ENCODE measurements at regions not wholly inside any gene's neighbourhood (a gene's known extent, or its start where the extent isn't known, plus 50 kb on each side); places are given as distances from the start of the nearest gene placed in this dataset.

- intact Hi-C loops (cut with micrococcal nuclease) (no loop called here), dilution Hi-C loops (cut with MboI; ENCODE audit: extremely low pct_ligation_motif_present, low sequenced_read_pairs) (no loop called here)
- Histone ChIP-seq H3K36me3 (ENCODE audit: control insufficient read depth in 2 of 2, extremely low read depth in 1 of 2, insufficient read depth in 2 of 2, low read length in 2 of 2) (no peaks in the 10 kb centered on the region), H3K9me1 (replicated peaks; ENCODE audit: control insufficient read depth, extremely low read depth, insufficient read depth, low read length) (no peaks in the 10 kb centered on the region), H4K20me1 (replicated peaks; ENCODE audit: control insufficient read depth, extremely low read depth, insufficient read depth, low read length) (no peaks in the 10 kb centered on the region), H3K9ac (replicated peaks; ENCODE audit: extremely low read depth, insufficient read depth, low read length) (no peak overlapping the region), H3K27ac (ENCODE audit: insufficient read depth, low read depth, low read length) (no peak overlapping the region), H3K27me3 (ENCODE audit: control insufficient read depth in 2 of 2, insufficient read depth in 2 of 2, low read length in 2 of 2) (no peaks in the 10 kb centered on the region), H3K4me1 (ENCODE audit: control insufficient read depth, extremely low read depth, insufficient read depth, low read length) (no peaks in the 10 kb centered on the region), H2AFZ (ENCODE audit: low read depth, low read length) (no peak overlapping the region), H3K4me3 (replicated peaks in 1 of 3; ENCODE audit: insufficient read depth in 1 of 3, low read depth in 1 of 3, low read length in 3 of 3) (no peak overlapping the region), H3K9me3 (replicated peaks; ENCODE audit: control insufficient read depth, insufficient read depth, low read length) (peaks cover 5% of the 10 kb centered on the region), H3K4me2 (ENCODE audit: insufficient read depth, low read length) (no peak overlapping the region), H3K79me2 (ENCODE audit: control insufficient read depth, insufficient read depth, low read length) (no peaks in the 10 kb centered on the region)
- no TSS peak for BruUV-seq (replicated peaks)
- FAIRE-seq (no peak), DNase-seq (ENCODE audit: low read depth, low spot score) (no peak)
- ChIA-PET CTCF (no interaction called here), POLR2A (no interaction called here)
- no peak for TF ChIP-seq GATA2 (IDR thresholded peaks at IDR 0.05; ENCODE audit: insufficient read depth, insufficient read length, low read depth, low read length)
- TF ChIP-seq POLR2AphosphoS5 (IDR thresholded peaks at IDR 0.05; ENCODE audit: insufficient read depth, low read depth, low read length) = no peak
- no peak for TF ChIP-seq EZH2 (IDR thresholded peaks at IDR 0.05; ENCODE audit: borderline replicate concordance, low read depth, low read length, severe bottlenecking)
- no peak for TF ChIP-seq JUN (IDR thresholded peaks at IDR 0.05; ENCODE audit: borderline replicate concordance, insufficient read depth, insufficient read length, low read depth)
- TF ChIP-seq MYC (IDR thresholded peaks at IDR 0.05; ENCODE audit: low read depth, low read length) = no peak
These were observed 1783.7 kb upstream of the CDH9 start for GRCh38 chr5:28822071-28822470.

- BruUV-seq (replicated peaks) = no TSS peak
- no peaks in the 10 kb centered on the region for H3K36me3 ChIP-seq (ENCODE audit: control insufficient read depth in 2 of 2, extremely low read depth in 1 of 2, insufficient read depth in 2 of 2, low read length in 2 of 2)
- no peak overlapping the region for H3K9ac ChIP-seq (replicated peaks; ENCODE audit: extremely low read depth, insufficient read depth, low read length)
- TF ChIP-seq EZH2 (IDR thresholded peaks at IDR 0.05; ENCODE audit: borderline replicate concordance, low read depth, low read length, severe bottlenecking) = no peak
- TF ChIP-seq MYC (IDR thresholded peaks at IDR 0.05; ENCODE audit: low read depth, low read length) = no peak
- no peak for TF ChIP-seq JUN (IDR thresholded peaks at IDR 0.05; ENCODE audit: borderline replicate concordance, insufficient read depth, insufficient read length, low read depth)
- no peak for TF ChIP-seq POLR2A (IDR thresholded peaks at IDR 0.05; ENCODE audit: low read depth, low read length)
- TF ChIP-seq MAX (IDR thresholded peaks at IDR 0.05; ENCODE audit: insufficient read depth, insufficient read length) = no peak
- TF ChIP-seq, protein P1, sequence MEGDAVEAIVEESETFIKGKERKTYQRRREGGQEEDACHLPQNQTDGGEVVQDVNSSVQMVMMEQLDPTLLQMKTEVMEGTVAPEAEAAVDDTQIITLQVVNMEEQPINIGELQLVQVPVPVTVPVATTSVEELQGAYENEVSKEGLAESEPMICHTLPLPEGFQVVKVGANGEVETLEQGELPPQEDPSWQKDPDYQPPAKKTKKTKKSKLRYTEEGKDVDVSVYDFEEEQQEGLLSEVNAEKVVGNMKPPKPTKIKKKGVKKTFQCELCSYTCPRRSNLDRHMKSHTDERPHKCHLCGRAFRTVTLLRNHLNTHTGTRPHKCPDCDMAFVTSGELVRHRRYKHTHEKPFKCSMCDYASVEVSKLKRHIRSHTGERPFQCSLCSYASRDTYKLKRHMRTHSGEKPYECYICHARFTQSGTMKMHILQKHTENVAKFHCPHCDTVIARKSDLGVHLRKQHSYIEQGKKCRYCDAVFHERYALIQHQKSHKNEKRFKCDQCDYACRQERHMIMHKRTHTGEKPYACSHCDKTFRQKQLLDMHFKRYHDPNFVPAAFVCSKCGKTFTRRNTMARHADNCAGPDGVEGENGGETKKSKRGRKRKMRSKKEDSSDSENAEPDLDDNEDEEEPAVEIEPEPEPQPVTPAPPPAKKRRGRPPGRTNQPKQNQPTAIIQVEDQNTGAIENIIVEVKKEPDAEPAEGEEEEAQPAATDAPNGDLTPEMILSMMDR (IDR thresholded peaks at IDR 0.05; ENCODE audit: extremely low read depth in 1 of 2, insufficient read depth in 1 of 2, low read depth in 1 of 2, low read length in 2 of 2) = no peak
- dilution Hi-C loops (cut with MboI; ENCODE audit: extremely low pct_ligation_motif_present, low sequenced_read_pairs) = no loop called here
- H2AFZ ChIP-seq (ENCODE audit: low read depth, low read length) = no peak overlapping the region
- POLR2A ChIA-PET = interaction anchor here (0.7 kb wide), 1 partner anchor 386 kb away, joined by 4 read pairs; no protein-coding TSS in a partner anchor
- H3K9me1 ChIP-seq (replicated peaks; ENCODE audit: control insufficient read depth, extremely low read depth, insufficient read depth, low read length) = no peaks in the 10 kb centered on the region
- no peak overlapping the region for H3K27ac ChIP-seq (ENCODE audit: insufficient read depth, low read depth, low read length)
- H3K4me1 ChIP-seq (ENCODE audit: control insufficient read depth, extremely low read depth, insufficient read depth, low read length) = no peaks in the 10 kb centered on the region
- no peaks in the 10 kb centered on the region for H3K27me3 ChIP-seq (ENCODE audit: control insufficient read depth in 2 of 2, insufficient read depth in 2 of 2, low read length in 2 of 2)
- H4K20me1 ChIP-seq (replicated peaks; ENCODE audit: control insufficient read depth, extremely low read depth, insufficient read depth, low read length) = no peaks in the 10 kb centered on the region
- H3K9me3 ChIP-seq (replicated peaks; ENCODE audit: control insufficient read depth, insufficient read depth, low read length) = peaks cover 5% of the 10 kb centered on the region
- H3K4me2 ChIP-seq (ENCODE audit: insufficient read depth, low read length) = no peak overlapping the region
- DNase-seq (ENCODE audit: low read depth, low spot score) (no peak), FAIRE-seq (no peak)
- intact Hi-C loops (cut with micrococcal nuclease) = no loop called here
- no peaks in the 10 kb centered on the region for H3K79me2 ChIP-seq (ENCODE audit: control insufficient read depth, insufficient read depth, low read length)
- H3K4me3 ChIP-seq (replicated peaks in 1 of 3; ENCODE audit: insufficient read depth in 1 of 3, low read depth in 1 of 3, low read length in 3 of 3) = no peak overlapping the region
- CTCF ChIA-PET = no interaction called here
These were observed 1772.4 kb upstream of the CDH9 start for GRCh38 chr5:28810751-28811136.

Measured in endothelial cell of umbilical vein (primary cell).